Fibroblast of skin of scalp (primary cell): ENCODE measurements at regions not wholly inside any gene's neighbourhood (a gene's known extent, or its start where the extent isn't known, plus 50 kb on each side); places are given as distances from the start of the nearest gene placed in this dataset.
A peak's percentile ranks its signal among the peaks of the same experiment; 100 is the strongest.

Experiments used
- DNase-seq: peaks from one replicate; pipeline ENCODE4 v3.0.0-alpha.2; 2013

DNA sequence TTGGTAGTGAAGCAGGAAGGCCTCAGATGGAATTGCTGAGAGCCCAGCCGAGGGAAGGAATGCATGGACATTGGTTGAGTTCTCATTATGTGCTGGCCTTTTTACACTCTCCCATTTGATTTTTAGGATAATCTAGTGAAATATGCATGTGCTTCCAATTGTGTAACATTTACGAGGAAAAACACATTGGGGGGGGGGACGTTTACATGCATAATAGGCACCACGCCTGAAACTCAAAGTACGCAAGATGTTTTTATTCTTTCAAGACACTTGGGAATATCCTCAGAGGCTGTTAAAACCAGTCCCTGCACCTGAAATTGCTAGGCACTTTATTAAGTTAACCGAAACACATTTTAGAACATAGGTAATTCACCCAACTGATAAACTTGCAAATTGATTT lies 118.5 kb upstream of the CDH4 start:
- no peak for DNase-seq

- no peak for DNase-seq
These were observed 117.6 kb upstream of the CDH4 start for GRCh38 chr20:61134296-61135030.

DNA sequence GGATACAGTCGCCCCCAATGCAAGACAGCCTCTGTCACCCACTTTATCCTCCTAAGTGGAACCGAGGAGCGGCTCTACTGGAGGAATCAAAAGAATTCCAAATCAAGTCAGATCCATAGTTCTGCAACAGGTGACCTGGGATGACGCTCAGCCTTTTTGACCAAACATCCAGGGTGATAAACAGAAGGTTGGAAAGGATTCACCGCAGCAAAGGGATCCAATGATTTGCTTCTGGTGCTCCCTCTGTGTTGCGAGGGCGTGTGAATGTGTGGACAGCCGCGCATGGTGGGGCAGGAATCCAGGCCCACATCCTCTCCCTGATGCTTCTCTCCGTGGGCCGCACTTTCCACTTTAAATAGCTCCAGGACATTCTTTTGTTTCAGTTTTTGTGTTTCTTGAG lies 116.8 kb upstream of the CDH4 start:
- DNase-seq: no peak

GRCh38 chr20:61135968-61136367 lies 116.1 kb upstream of the CDH4 start:
- no peak for DNase-seq

DNA sequence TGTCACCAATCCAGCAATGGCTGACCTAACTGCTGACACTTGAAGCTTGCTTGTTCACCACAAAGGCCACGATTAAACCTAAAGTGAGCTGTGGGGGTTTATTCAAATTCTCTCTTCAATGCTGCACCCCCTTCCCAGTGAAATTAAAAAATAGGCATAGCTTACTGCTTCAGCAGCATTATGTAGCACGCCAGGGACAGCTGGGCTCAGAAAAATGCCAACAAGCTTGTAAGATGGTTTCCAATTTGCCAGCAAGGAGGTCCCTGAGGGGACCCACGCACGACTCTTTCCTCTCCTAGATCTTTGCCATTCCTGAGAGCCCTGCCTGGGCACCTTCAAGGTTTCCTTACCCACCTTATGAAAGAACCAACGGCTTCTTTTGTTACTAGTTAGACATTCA lies 113.5 kb upstream of the CDH4 start:
- DNase-seq: no peak

- no peak for DNase-seq
These were observed 113.0 kb upstream of the CDH4 start for GRCh38 chr20:61139031-61139430.

- no peak for DNase-seq
These were observed 111.5 kb upstream of the CDH4 start for GRCh38 chr20:61140576-61140975.

DNA sequence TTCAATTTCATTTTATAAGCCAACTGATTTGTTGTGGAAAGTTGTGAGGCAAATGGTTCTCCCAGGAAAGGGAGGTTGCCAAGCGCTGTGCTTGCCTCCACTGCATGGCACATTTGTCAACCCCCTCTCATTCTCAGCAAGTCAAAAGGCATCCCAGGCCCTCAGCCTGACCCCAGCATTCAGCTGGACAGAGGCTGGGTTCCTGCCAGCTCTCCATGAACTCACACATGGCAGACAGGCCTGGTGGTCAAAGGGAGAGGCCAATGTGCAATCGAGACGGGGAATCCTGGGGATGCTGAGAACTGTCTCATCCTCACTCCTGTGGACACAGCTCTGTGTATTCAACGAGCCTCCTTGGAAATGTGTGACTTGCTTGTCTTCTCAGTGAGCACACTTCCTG lies 106.0 kb upstream of the CDH4 start:
- no peak for DNase-seq

DNA sequence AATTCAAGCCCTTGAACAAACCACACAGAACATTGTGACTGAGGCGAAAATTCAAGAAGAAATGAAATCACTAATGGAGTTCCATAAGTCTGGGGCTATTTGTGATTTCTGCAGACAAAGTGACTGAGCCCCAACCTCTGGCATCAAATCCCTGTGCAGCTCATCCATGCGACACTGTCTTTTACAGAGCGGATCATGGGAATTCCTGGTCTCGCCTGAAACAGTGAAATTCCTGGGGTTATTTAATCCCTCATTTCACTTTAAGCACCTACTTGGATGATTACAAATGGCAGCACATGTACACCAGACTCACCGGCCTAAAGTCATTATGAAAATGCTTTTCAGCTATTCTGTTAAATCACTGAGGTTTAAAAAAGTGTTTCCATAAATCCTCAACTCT lies 102.4 kb upstream of the CDH4 start:
- no peak for DNase-seq

DNA sequence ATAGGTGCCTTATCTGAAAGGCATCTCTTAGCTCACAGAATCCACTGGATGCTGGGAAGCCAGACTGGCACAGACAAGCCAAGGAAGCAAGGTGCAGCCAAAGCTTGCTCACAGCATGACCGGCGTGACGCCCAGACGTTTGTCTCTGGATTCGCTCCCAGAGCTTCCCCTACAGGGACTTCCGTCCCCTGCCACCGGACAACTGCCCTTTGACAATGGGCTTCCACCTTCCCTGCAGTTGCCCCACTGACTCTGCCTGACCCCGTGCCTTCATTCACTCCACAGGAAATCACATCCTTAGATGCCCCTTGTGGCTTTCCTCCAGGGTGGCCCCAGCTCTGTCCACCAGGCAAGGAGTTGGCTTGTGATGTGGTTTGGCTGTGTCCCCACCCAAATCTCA lies 94.8 kb upstream of the CDH4 start:
- no peak for DNase-seq

GRCh38 chr20:61159957-61160686 lies 91.9 kb upstream of the CDH4 start:
- no peak for DNase-seq

GRCh38 chr20:61161726-61162390 lies 90.2 kb upstream of the CDH4 start:
- DNase-seq: peak; percentile 12

- no peak for DNase-seq
These were observed 89.6 kb upstream of the CDH4 start for GRCh38 chr20:61162451-61162850.

- no peak for DNase-seq
These were observed 89.0 kb upstream of the CDH4 start for GRCh38 chr20:61163031-61163430.

DNA sequence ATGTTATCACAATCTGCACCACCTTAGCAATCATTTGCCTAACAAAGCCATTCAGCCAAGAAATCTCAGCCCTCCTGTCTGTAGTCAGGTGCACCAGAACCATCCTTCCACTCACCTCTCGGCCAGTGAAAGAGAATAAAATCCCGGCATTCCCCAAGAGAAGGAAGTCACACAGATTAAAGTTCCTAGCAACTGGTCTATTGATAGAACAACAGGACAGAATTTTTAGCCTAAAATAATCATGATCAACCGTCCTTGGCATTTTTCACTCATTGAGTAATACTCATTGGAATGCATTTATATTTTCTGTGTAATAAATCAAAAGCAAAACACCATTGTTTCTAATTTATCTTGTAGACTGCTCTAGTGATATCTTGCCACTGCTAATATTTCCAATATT lies 85.7 kb upstream of the CDH4 start:
- peak; percentile 56 for DNase-seq

DNA sequence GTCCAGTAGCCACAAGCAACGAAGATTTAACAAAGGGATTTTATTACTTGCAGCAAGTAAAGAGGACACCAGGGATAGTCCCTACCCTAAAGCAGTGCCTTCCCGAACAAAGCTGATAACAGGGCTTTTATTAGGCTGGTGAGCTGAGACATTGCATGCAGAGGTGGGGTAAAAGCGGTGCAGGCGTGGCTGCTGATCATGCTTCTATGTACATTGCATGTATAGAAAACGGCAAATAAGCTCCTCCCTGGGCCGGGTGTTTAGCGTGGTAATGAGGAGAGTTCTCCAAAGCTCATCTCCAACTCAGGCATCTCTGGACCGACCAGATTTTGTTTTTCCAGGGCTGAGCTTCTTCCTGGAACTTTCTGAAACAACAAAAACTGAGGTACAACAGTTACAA lies 83.5 kb upstream of the CDH4 start:
- DNase-seq: no peak

GRCh38 chr20:61169874-61170273 lies 82.2 kb upstream of the CDH4 start:
- no peak for DNase-seq

GRCh38 chr20:61170496-61171320 lies 81.4 kb upstream of the CDH4 start:
- no peak for DNase-seq

- no peak for DNase-seq
These were observed 78.8 kb upstream of the CDH4 start for GRCh38 chr20:61173267-61173666.

- DNase-seq: peak; percentile 61
These were observed 77.9 kb upstream of the CDH4 start for GRCh38 chr20:61173961-61174725.

DNA sequence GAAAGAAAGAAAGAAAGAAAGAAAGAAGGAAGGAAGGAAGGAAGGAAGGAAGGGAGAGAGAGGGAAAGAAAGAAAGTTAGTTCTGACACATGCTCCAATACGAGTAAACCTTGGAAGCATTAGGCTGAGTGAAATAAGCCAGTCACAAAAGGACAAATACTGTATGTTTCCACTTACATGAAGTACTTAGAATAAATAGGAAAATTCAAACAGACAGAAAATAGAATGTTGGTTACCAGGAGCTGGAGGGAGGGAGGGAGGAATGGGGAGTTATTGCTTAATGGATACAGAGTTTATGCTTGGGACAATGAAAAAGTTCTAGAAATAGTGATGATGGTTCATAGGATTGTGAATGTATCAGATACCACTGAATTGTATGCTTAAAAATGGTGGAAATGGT lies 75.2 kb upstream of the CDH4 start:
- DNase-seq: no peak

- DNase-seq: no peak
These were observed 73.5 kb upstream of the CDH4 start for GRCh38 chr20:61178551-61179071.
